B cell (primary cell): ENCODE measurements at regions not wholly inside any gene's neighbourhood (a gene's known extent, or its start where the extent isn't known, plus 50 kb on each side); places are given as distances from the start of the nearest gene placed in this dataset.
"Not testable (repeated sequence)": the region's sequence is repeated elsewhere in the genome, so short reads cannot be mapped to it uniquely, and the experiment has no call there.

Experiments
- ATAC-seq: fragments of 200-7000 bp; cut with Tn5 transposase; one replicate; pipeline ENCODE4 v1.10.0; 2021; ENCODE audit warnings: low read depth, mild to moderate bottlenecking, moderate number of reproducible peaks, moderate library complexity
- CTCF ChIA-PET: fragments of 350-600 bp; sonication (Branson Sonifier 250); formaldehyde crosslinking; loops from one replicate; lab custom pipeline; 2021; ENCODE audit warnings: antibody characterized with exemption, inconsistent platforms; lab: Charles Lee
- POLR2A ChIA-PET: fragments of 350-600 bp; sonication (Branson Sonifier 250); formaldehyde crosslinking; loops from one replicate; lab custom pipeline; 2021; ENCODE audit warnings: antibody characterized with exemption; lab: Charles Lee
- DNase-seq: peaks from one replicate; pipeline ENCODE4 v3.0.0; 2013
- H2AFZ ChIP-seq: 2 replicates; pipeline ENCODE4 v1.6.1; 2012; ENCODE audit warnings: mild to moderate bottlenecking, low read depth, low read length; ENCODE audit not compliant: insufficient read depth, poor library complexity, severe bottlenecking
- H3K27ac ChIP-seq, 2 donors: 1 replicate in 1 of 2; 2 replicates in 1 of 2; pipeline ENCODE4 v1.5.1; 2012 to 2013; ENCODE audit warnings: low read length in 2 of 2, mild to moderate bottlenecking in 2 of 2, moderate library complexity in 1 of 2
- H3K27me3 ChIP-seq, 4 experiments: fragments of 200-600 bp in 1 of 4; sonication (generic) in 1 of 4; replicated peaks in 1 of 4; 1 replicate in 2 of 4; 2 replicates in 2 of 4; pipeline versions ENCODE4 v1.6.1 to v1.7.0; 2013 to 2016; ENCODE audit warnings: low read length in 3 of 4, mild to moderate bottlenecking in 2 of 4, mixed read lengths in 1 of 4, moderate library complexity in 1 of 4; ENCODE audit not compliant: insufficient read depth in 4 of 4, control insufficient read depth in 3 of 4; ENCODE audit errors: control extremely low read depth in 1 of 4
- H3K36me3 ChIP-seq, 2 experiments: replicated peaks in 1 of 2; 1 replicate in 1 of 2; 2 replicates in 1 of 2; pipeline versions ENCODE4 v1.6.1 to v1.7.1; 2013; ENCODE audit warnings: low read length in 1 of 2; ENCODE audit not compliant: insufficient read depth in 2 of 2, control insufficient read depth in 1 of 2; ENCODE audit errors: control extremely low read depth in 1 of 2, extremely low read depth in 1 of 2
- H3K4me1 ChIP-seq, 2 donors: fragments of 200-600 bp in 1 of 2; sonication (generic) in 1 of 2; 1 replicate in 1 of 2; 2 replicates in 1 of 2; pipeline versions ENCODE4 v1.5.1 to v1.6.1; 2013 to 2017; ENCODE audit warnings: low read length in 2 of 2; ENCODE audit not compliant: control insufficient read depth in 2 of 2, insufficient read depth in 2 of 2
- H3K4me2 ChIP-seq: replicated peaks from 2 replicates; pipeline ENCODE3; 2012; ENCODE audit warnings: mild to moderate bottlenecking, low read depth, low read length; ENCODE audit not compliant: poor library complexity, severe bottlenecking
- H3K4me3 ChIP-seq, 5 experiments: fragments of 200-600 bp in 1 of 5; sonication (generic) in 1 of 5; 1 replicate in 3 of 5; 2 replicates in 2 of 5; pipeline versions ENCODE4 v1.5.1 to v1.7.0; 2011 to 2016; ENCODE audit warnings: low read length in 4 of 5, mild to moderate bottlenecking in 4 of 5, low read depth in 2 of 5, control low read depth in 1 of 5, moderate library complexity in 1 of 5; ENCODE audit not compliant: insufficient read depth in 1 of 5; ENCODE audit errors: control extremely low read depth in 1 of 5, extremely low read depth in 1 of 5
- H3K79me2 ChIP-seq: fragments of 200-600 bp; sonication (generic); one replicate; pipeline ENCODE4 v1.6.0; 2016; ENCODE audit warnings: low read length; ENCODE audit not compliant: control insufficient read depth, insufficient read depth
- H3K9ac ChIP-seq: fragments of 200-600 bp; sonication (generic); 2 replicates; pipeline ENCODE4 v1.6.1; 2017; ENCODE audit warnings: mild to moderate bottlenecking, low read length, moderate library complexity
- H3K9me3 ChIP-seq, 3 donors: one replicate each; pipeline versions ENCODE4 v1.6.1 to v1.7.1; 2013; ENCODE audit warnings: low read length in 2 of 3; ENCODE audit not compliant: control insufficient read depth in 2 of 3, insufficient read depth in 1 of 3; ENCODE audit errors: control extremely low read depth in 1 of 3
- H4K20me1 ChIP-seq: 2 replicates; pipeline ENCODE4 v1.6.0; 2012; ENCODE audit warnings: mild to moderate bottlenecking, low read length; ENCODE audit not compliant: insufficient read depth, control insufficient read depth, poor library complexity, severe bottlenecking
- H3K27ac Mint-ChIP-seq: one replicate; pipeline ENCODE4 v1.8.0; 2021; ENCODE audit warnings: mixed read lengths
- H3K27me3 Mint-ChIP-seq: one replicate; pipeline ENCODE4 v1.8.0; 2021; ENCODE audit warnings: mixed read lengths
- H3K4me1 Mint-ChIP-seq: one replicate; pipeline ENCODE4 v1.8.0; 2021; ENCODE audit warnings: mixed read lengths
- H3K4me3 Mint-ChIP-seq: one replicate; pipeline ENCODE4 v1.8.0; 2021; ENCODE audit warnings: mixed read lengths
- H3K9me3 Mint-ChIP-seq: one replicate; pipeline ENCODE4 v1.8.0; 2022; ENCODE audit warnings: mixed read lengths; ENCODE audit not compliant: insufficient read depth
- CTCF ChIP-seq: fragments of 200-600 bp; IDR thresholded peaks from one replicate; pipeline ENCODE4 v1.8.0; 2022; ENCODE audit warnings: antibody characterized with exemption, mild to moderate bottlenecking
- EZH2 ChIP-seq: IDR thresholded peaks from 2 replicates; pipeline ENCODE4 v1.6.1; 2012; ENCODE audit warnings: borderline replicate concordance, low read depth, mild to moderate bottlenecking, moderate library complexity, low read length; ENCODE audit not compliant: insufficient read depth, poor library complexity, severe bottlenecking
- WGBS: methylation state at CpG from one replicate; pipeline ENCODE4 v1.1.5; 2013; ENCODE audit warnings: missing lambda C conversion rate; ENCODE audit not compliant: insufficient coverage; 5-methylcytosine and 5-hydroxymethylcytosine counted together
- intact Hi-C: fragments of 100-400 bp; cut with micrococcal nuclease; formaldehyde crosslinking; loops from one replicate; pipeline ENCODE4 v1.10.0; 2022

- no peak overlapping the region for H3K27ac Mint-ChIP-seq
- POLR2A ChIA-PET: no interaction called here
- H3K9me3 Mint-ChIP-seq: no peaks in the 10 kb centered on the region
- no peaks in the 10 kb centered on the region for H3K9me3 ChIP-seq
- no peaks in the 10 kb centered on the region for H3K79me2 ChIP-seq
- H2AFZ ChIP-seq: peak overlapping the region; percentile 24
- DNase-seq: no peak
- H3K27ac ChIP-seq: no peak overlapping the region
- H3K27me3 Mint-ChIP-seq: no peaks in the 10 kb centered on the region
- intact Hi-C loops: no loop called here
- no peak for ATAC-seq
- TF ChIP-seq EZH2: no peak
- no peak for TF ChIP-seq CTCF
- no peak overlapping the region for H3K4me2 ChIP-seq
- CTCF ChIA-PET: interaction anchor here (1.5 kb wide), 1 partner anchor 15 kb away, joined by 3 read pairs; no protein-coding TSS in a partner anchor
- peaks cover 7% of the 10 kb centered on the region for H3K4me1 Mint-ChIP-seq
- H3K9ac ChIP-seq: no peak overlapping the region
- no peak overlapping the region for H3K4me3 ChIP-seq
- H4K20me1 ChIP-seq: no peaks in the 10 kb centered on the region
- H3K36me3 ChIP-seq: no peaks in the 10 kb centered on the region
- peaks cover 9 to 10% of the 10 kb centered on the region in 2 donors for H3K4me1 ChIP-seq
- no peaks in the 10 kb centered on the region for H3K27me3 ChIP-seq
- 89% methylated on average over 1 of the region's 4 CpGs for WGBS
- no peak overlapping the region for H3K4me3 Mint-ChIP-seq
Measured at GRCh38 chr3:115211810-115212492, 64.9 kb upstream of the ZBTB20 start.

GRCh38 chr3:115212615-115213014, 65.5 kb upstream of the ZBTB20 start:
- H3K4me3 ChIP-seq: no peak overlapping the region
- Mint-ChIP-seq H3K27me3 (peaks cover 5% of the 10 kb centered on the region), H3K4me3 (no peak overlapping the region), H3K9me3 (no peaks in the 10 kb centered on the region), H3K27ac (no peak overlapping the region), H3K4me1 (peaks cover 7% of the 10 kb centered on the region)
- ChIA-PET POLR2A (no interaction called here), CTCF (interaction anchor here (1.5 to 2.3 kb wide), 2 partner anchors 14 to 572 kb away, joined by 3 to 6 read pairs; no protein-coding TSS in a partner anchor)
- H3K27me3 ChIP-seq: no peaks in the 10 kb centered on the region
- H3K27ac ChIP-seq: no peak overlapping the region
- H3K9ac ChIP-seq: no peak overlapping the region
- no peaks in the 10 kb centered on the region for H3K36me3 ChIP-seq
- H3K79me2 ChIP-seq: no peaks in the 10 kb centered on the region
- H4K20me1 ChIP-seq: no peaks in the 10 kb centered on the region
- no peak overlapping the region for H3K4me2 ChIP-seq
- intact Hi-C loops: no loop called here
- peak overlapping the region; percentile 24 for H2AFZ ChIP-seq
- no peak for ATAC-seq
- no peaks in the 10 kb centered on the region for H3K9me3 ChIP-seq
- TF ChIP-seq CTCF (no peak), EZH2 (no peak)
- no peak for DNase-seq
- H3K4me1 ChIP-seq: peaks cover 9 to 10% of the 10 kb centered on the region in 2 donors

GRCh38 chr3:115213052-115213451, 66.0 kb upstream of the ZBTB20 start:
- CTCF ChIA-PET: interaction anchor here (1.5 to 2.3 kb wide), 2 partner anchors 14 to 571 kb away, joined by 3 to 6 read pairs; no protein-coding TSS in a partner anchor

More at GRCh38 chr3:115213052-115213451, 66.0 kb upstream of the ZBTB20 start:
- H3K79me2 ChIP-seq, H3K4me1 Mint-ChIP-seq, intact Hi-C loops, H3K4me3 Mint-ChIP-seq, H3K4me1 ChIP-seq, H3K4me2 ChIP-seq, H4K20me1 ChIP-seq, H2AFZ ChIP-seq, H3K36me3 ChIP-seq, H3K9ac ChIP-seq, DNase-seq, H3K27me3 Mint-ChIP-seq, H3K27me3 ChIP-seq, H3K27ac ChIP-seq, H3K9me3 ChIP-seq, H3K9me3 Mint-ChIP-seq, POLR2A ChIA-PET, H3K27ac Mint-ChIP-seq, H3K4me3 ChIP-seq, ATAC-seq: not testable (repeated sequence)
- WGBS: 68% methylated on average over 4 of the region's 8 CpGs
